Testis (tissue), 2 donors: ENCODE measurements at regions not wholly inside any gene's neighbourhood (a gene's known extent, or its start where the extent isn't known, plus 50 kb on each side); places are given as distances from the start of the nearest gene placed in this dataset.

Experiments
- POLR2A ChIP-seq: fragments of 450-650 bp; IDR thresholded peaks from one replicate; pipeline ENCODE4 v1.6.1; 2017; ENCODE audit warnings: antibody characterized with exemption, mild to moderate bottlenecking, moderate library complexity
- TF ChIP-seq, protein P1 (sequence below), 3 experiments: fragments of 450-650 bp in 2 of 3; fragments of 200-600 bp in 1 of 3; sonication (generic) in 1 of 3; IDR thresholded peaks; one replicate each; pipeline ENCODE4 v1.5.1; 2016 to 2019; ENCODE audit warnings: antibody characterized with exemption in 3 of 3, mild to moderate bottlenecking in 2 of 3, moderate library complexity in 1 of 3

DNA sequence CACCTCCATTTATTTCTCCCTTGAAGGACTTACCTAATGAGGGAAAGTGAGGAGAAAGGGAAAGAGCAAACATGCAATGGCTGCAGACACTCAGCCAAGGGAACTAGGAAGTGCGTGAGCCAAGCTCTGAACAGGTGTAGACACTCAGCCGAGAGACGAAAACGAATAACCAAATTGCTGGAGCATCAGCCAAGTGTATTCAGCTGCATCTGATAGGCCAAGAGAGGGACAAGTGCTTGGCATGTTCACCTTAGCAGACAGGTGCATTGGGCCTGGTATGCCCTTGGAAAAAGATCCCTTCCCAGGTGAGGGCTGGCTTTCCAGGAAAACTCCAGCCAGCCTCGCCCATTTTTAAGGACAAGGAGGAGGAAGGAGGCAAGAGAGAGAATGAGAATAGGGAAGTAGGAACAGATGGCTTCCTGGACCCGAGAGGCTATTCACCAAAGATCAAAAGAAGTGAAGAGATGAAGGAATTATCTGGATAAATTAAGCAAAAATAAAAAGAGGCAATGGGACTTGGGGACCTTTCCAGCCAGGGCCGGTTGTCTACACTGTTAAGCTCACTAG is 184.7 kb downstream of the TOMM20 start:
- TF ChIP-seq, protein P1, sequence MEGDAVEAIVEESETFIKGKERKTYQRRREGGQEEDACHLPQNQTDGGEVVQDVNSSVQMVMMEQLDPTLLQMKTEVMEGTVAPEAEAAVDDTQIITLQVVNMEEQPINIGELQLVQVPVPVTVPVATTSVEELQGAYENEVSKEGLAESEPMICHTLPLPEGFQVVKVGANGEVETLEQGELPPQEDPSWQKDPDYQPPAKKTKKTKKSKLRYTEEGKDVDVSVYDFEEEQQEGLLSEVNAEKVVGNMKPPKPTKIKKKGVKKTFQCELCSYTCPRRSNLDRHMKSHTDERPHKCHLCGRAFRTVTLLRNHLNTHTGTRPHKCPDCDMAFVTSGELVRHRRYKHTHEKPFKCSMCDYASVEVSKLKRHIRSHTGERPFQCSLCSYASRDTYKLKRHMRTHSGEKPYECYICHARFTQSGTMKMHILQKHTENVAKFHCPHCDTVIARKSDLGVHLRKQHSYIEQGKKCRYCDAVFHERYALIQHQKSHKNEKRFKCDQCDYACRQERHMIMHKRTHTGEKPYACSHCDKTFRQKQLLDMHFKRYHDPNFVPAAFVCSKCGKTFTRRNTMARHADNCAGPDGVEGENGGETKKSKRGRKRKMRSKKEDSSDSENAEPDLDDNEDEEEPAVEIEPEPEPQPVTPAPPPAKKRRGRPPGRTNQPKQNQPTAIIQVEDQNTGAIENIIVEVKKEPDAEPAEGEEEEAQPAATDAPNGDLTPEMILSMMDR (IDR thresholded peaks at IDR 0.05): no peak
- TF ChIP-seq POLR2A: no peak
